KMS-11 (cell line): ENCODE measurements at regions not wholly inside any gene's neighbourhood (a gene's known extent, or its start where the extent isn't known, plus 50 kb on each side); places are given as distances from the start of the nearest gene placed in this dataset.

Source experiments
- H2AFZ ChIP-seq: fragments of 200-600 bp; sonication (generic); 2 replicates; pipeline ENCODE4 v1.6.1; 2016; ENCODE audit warnings: antibody characterized with exemption, mixed run types, low read depth
- H3K27ac ChIP-seq: fragments of 200-600 bp; sonication (generic); 2 replicates; pipeline ENCODE4 v1.6.1; 2016; ENCODE audit warnings: mild to moderate bottlenecking, mixed run types
- H3K27me3 ChIP-seq: fragments of 200-600 bp; sonication (generic); 2 replicates; pipeline ENCODE4 v1.6.1; 2017; ENCODE audit warnings: mild to moderate bottlenecking, low read depth, mixed run types, moderate library complexity; ENCODE audit not compliant: insufficient read depth
- H3K36me3 ChIP-seq: fragments of 200-600 bp; sonication (generic); 2 replicates; pipeline ENCODE4 v1.6.1; 2017; ENCODE audit warnings: mild to moderate bottlenecking, mixed run types; ENCODE audit not compliant: insufficient read depth
- H3K4me1 ChIP-seq: fragments of 200-600 bp; sonication (generic); 2 replicates; pipeline ENCODE4 v1.6.1; 2016; ENCODE audit warnings: mild to moderate bottlenecking, low read depth, mixed run types; ENCODE audit not compliant: poor library complexity, severe bottlenecking
- H3K4me2 ChIP-seq: fragments of 200-600 bp; sonication (generic); 2 replicates; pipeline ENCODE4 v1.7.0; 2016; ENCODE audit warnings: mild to moderate bottlenecking, mixed run types
- H3K4me3 ChIP-seq: fragments of 200-600 bp; sonication (generic); IDR thresholded peaks from 2 replicates; pipeline ENCODE4 v1.6.1; 2017; ENCODE audit warnings: low read depth, low read length, mixed read lengths; ENCODE audit not compliant: insufficient read depth
- H3K79me2 ChIP-seq: fragments of 200-600 bp; sonication (generic); 2 replicates; pipeline ENCODE4 v1.6.1; 2016; ENCODE audit warnings: low read depth, mixed run types; ENCODE audit not compliant: insufficient read depth
- H3K9ac ChIP-seq: fragments of 200-600 bp; sonication (generic); 2 replicates; pipeline ENCODE4 v1.6.1; 2016; ENCODE audit warnings: mild to moderate bottlenecking, mixed run types
- H4K20me1 ChIP-seq: fragments of 200-600 bp; sonication (generic); 2 replicates; pipeline ENCODE4 v1.6.1; 2016; ENCODE audit warnings: mild to moderate bottlenecking, mixed run types; ENCODE audit not compliant: insufficient read depth
- CTCF ChIP-seq: fragments of 200-600 bp; sonication (generic); conservative IDR thresholded peaks from 2 replicates; pipeline ENCODE4 v1.6.1; 2017; ENCODE audit warnings: low read depth, mild to moderate bottlenecking, antibody characterized with exemption, low read length, moderate library complexity, mixed read lengths

GRCh38 chr14:40850191-40850590 lies 756.5 kb upstream of the LRFN5 start:
- Histone ChIP-seq H3K4me1 (no peaks in the 10 kb centered on the region), H3K4me3 (no peak overlapping the region), H4K20me1 (no peaks in the 10 kb centered on the region), H3K27me3 (no peaks in the 10 kb centered on the region), H3K4me2 (no peak overlapping the region), H3K36me3 (no peaks in the 10 kb centered on the region), H2AFZ (no peak overlapping the region), H3K79me2 (no peaks in the 10 kb centered on the region), H3K9ac (no peak overlapping the region), H3K27ac (no peak overlapping the region)
- TF ChIP-seq CTCF, result no peak

- Histone ChIP-seq H4K20me1 (no peaks in the 10 kb centered on the region), H3K79me2 (no peaks in the 10 kb centered on the region), H3K27ac (no peak overlapping the region), H3K36me3 (no peaks in the 10 kb centered on the region), H3K4me3 (no peak overlapping the region), H2AFZ (no peak overlapping the region), H3K4me2 (no peak overlapping the region), H3K9ac (no peak overlapping the region), H3K4me1 (no peaks in the 10 kb centered on the region), H3K27me3 (no peaks in the 10 kb centered on the region)
- no peak for TF ChIP-seq CTCF
Measured at GRCh38 chr14:40847480-40847879, 759.2 kb upstream of the LRFN5 start.

GRCh38 chr14:40842816-40843215 lies 763.9 kb upstream of the LRFN5 start:
- no peak overlapping the region for H3K9ac ChIP-seq
- H3K4me2 ChIP-seq, result no peak overlapping the region
- H3K27me3 ChIP-seq, result no peaks in the 10 kb centered on the region
- no peaks in the 10 kb centered on the region for H3K79me2 ChIP-seq
- no peaks in the 10 kb centered on the region for H4K20me1 ChIP-seq
- H2AFZ ChIP-seq, result no peak overlapping the region
- H3K4me1 ChIP-seq, result no peaks in the 10 kb centered on the region
- no peaks in the 10 kb centered on the region for H3K36me3 ChIP-seq
- no peak for TF ChIP-seq CTCF
- H3K4me3 ChIP-seq, result no peak overlapping the region
- no peak overlapping the region for H3K27ac ChIP-seq

- Histone ChIP-seq H4K20me1 (no peaks in the 10 kb centered on the region), H2AFZ (no peak overlapping the region), H3K27me3 (no peaks in the 10 kb centered on the region), H3K4me3 (no peak overlapping the region), H3K79me2 (no peaks in the 10 kb centered on the region), H3K36me3 (no peaks in the 10 kb centered on the region), H3K9ac (no peak overlapping the region), H3K4me1 (no peaks in the 10 kb centered on the region), H3K27ac (no peak overlapping the region), H3K4me2 (no peak overlapping the region)
- no peak for TF ChIP-seq CTCF
Measured at GRCh38 chr14:40841886-40842285, 764.8 kb upstream of the LRFN5 start.

- no peaks in the 10 kb centered on the region for H3K36me3 ChIP-seq
- no peak overlapping the region for H3K4me3 ChIP-seq
- TF ChIP-seq CTCF, result no peak
- no peaks in the 10 kb centered on the region for H3K27me3 ChIP-seq
- no peaks in the 10 kb centered on the region for H3K79me2 ChIP-seq
- no peaks in the 10 kb centered on the region for H3K4me1 ChIP-seq
- no peak overlapping the region for H3K27ac ChIP-seq
- no peak overlapping the region for H3K4me2 ChIP-seq
- no peak overlapping the region for H3K9ac ChIP-seq
- H4K20me1 ChIP-seq, result no peaks in the 10 kb centered on the region
- H2AFZ ChIP-seq, result no peak overlapping the region
Measured at GRCh38 chr14:40838601-40839000, 768.1 kb upstream of the LRFN5 start.
